Fibroblast of the conjunctiva (primary cell): ENCODE measurements at regions not wholly inside any gene's neighbourhood (a gene's known extent, or its start where the extent isn't known, plus 50 kb on each side); places are given as distances from the start of the nearest gene placed in this dataset.

Experiments
- DNase-seq: peaks from one replicate; pipeline ENCODE4 v3.0.0-alpha.2; 2010; ENCODE audit warnings: low read depth

DNA sequence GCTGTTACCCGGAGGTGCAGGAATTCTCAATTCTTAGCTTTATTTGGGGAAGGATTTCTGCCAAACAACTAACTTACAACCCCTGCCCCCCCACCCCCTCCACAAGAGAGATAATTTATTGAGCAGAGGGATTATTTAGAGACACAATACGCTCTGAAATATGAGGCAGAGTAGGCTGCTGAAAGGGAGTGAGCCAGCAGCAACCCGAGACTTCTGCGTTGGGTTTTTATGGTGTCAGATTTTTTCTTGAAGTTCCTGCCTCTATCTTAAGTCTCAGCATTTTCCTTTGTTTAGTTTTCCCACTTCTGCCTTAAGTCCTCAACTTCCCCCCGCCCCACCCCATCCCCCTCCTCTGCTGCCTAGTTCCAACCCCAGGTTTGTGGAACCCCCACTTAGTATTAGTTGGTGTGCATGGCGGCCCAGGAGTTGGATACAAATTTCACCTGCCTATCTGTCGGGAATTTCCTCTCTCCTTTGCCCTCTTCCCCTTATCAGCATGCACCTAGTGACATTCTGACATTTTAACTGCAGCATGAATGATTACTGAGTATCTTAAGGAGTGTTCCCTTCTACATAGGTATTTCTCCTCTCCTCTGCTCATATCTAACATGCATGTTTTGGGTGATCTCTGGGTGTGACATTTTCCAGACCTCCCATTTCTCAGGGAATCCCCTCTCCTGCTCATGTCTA lies 1635.9 kb upstream of the LRRTM1 start:
- DNase-seq = no peak

DNA sequence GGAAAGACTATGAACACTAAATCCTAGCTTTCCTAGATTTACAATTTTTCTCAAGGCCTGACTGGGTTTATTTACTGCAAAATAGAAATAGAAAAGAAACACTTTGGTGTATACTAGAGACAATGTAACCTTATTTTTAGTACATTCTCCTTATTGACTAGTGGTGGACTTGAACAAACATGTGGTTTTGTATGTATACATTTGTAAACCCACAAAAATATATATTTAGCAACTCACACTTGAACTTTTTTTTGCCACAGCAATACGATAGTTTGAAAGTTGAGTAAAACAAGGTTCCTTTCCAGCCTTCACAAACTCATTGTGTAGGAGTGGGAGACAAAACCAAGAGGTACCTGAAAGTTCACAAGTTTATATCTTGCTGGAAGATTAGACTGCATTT lies 1633.4 kb upstream of the LRRTM1 start:
- no peak for DNase-seq

DNA sequence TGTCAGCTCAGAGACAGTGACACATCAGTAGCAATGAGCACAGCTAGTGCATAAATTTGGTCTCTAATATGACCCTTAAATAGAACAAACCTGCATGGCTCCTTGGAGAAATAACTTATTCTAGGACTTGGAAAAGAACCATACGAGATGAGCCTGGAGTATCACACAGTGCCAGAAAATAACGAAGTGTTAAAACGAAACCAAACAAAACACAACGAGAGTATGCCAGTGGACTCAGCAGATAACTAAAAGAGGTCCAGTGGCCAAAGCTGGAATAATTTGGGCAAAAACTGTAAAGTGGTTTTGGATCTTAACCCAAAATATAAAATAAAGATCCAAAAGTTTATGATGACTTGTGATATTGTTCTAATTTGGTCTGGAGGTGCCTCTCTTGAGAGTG lies 1599.0 kb upstream of the LRRTM1 start:
- no peak for DNase-seq

DNA sequence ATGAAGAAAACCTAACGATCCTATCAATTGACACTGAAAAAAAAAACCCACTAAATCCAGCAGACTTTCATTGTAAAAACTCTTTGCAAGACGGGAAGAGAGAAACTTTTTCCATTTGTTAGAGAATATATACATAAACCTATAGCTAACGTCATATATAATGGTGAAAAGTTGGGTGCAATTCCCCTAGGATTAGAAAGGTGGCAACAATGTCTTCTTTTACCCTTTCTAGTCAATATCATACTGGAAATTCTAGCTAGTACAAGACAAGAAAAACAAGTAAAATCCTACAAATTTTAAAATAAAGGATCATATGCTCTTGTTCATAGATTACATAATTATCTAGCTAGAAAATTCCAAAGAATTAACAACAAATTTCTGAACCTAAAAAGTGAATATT lies 1596.5 kb upstream of the LRRTM1 start:
- DNase-seq = no peak

DNA sequence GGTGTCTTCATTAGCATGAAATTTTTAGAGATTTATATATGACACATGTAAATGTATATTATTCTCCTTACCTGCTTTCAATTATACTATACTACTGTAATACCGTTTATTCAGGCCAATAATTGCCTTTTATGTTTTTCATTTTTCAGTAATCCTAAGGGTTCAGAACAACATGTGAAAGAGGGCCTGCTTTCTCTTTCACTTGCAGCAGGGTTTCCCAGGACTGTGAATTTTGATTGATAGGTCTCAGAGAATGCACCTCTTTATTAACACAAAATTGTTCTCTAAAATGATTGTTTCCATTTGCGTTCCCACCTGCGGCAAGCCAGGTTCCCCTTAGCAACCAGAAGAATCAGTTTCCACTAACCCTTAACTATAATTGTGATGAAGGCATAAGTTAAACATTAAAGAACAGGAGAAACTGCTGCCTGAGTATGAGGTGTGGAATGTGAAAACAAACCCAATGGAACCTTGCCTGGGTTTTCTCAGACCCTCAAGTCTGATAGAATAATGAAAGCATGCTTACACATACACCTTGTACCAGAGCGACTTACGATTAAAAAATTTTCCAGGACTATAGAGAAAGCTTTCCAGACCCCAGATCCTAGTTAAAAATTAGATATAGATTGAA lies 1591.2 kb upstream of the LRRTM1 start:
- no peak for DNase-seq

DNA sequence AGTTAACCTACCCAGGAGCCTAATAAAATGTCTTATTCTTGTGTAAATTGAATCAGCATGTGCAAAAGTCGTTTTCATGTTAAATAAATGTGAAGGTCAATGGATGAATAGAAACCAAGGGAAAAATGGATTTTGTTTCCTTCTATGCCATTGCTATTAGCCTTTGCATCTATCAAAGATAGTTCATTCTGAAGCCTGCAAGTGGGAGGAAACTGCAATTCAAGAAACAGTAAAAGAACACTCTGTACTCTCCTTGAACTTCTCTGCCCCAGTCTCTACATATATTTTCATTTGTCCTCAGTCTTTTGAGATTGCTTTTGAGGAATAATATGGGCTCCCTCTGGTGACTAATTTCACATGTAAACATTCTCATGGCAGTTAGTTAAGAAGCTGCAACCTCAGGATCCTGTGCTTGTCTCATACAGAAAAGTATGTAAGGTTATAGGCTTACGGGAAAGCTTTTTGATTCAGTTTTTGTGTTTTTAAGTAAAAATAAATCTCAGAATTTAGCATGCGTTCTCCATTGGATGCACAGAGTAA lies 1590.0 kb upstream of the LRRTM1 start:
- no peak for DNase-seq

DNA sequence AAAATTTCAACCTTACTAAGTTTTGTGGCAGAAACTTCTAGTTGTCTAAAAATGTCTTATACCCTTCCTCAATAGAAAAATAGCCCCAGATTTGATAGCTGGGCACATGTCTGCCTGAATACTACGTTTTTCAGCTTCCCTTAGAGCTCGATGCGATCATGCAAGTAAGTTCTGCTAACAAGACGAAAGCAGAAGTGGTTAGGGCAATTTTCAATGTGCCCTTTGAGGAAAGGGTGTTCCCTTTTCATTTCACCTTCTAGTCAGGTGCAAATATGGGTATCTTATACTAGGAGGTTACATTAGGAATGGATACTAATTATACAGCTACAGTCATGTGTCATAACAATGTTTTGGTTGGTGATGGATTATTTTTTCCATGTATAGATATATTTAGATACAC lies 1572.1 kb upstream of the LRRTM1 start:
- DNase-seq = no peak

DNA sequence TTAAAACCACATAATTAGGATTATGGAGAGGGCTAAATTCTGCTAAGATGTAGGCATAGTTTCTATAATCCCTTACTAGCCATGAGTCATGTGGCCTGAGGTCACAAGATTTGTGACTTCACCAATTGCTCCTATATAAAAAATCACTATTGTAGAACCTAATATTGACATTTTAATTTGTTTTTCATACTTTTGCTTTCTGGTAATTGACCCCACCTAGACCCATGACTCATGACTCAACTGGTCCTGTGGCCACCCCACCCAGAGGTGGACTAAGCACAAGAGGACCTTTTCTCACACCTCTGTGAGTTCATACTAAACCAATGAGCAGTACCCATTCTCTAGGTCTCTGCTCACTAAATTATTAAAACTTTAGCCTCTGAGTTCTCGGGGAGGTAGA lies 1567.5 kb upstream of the LRRTM1 start:
- DNase-seq = no peak

DNA sequence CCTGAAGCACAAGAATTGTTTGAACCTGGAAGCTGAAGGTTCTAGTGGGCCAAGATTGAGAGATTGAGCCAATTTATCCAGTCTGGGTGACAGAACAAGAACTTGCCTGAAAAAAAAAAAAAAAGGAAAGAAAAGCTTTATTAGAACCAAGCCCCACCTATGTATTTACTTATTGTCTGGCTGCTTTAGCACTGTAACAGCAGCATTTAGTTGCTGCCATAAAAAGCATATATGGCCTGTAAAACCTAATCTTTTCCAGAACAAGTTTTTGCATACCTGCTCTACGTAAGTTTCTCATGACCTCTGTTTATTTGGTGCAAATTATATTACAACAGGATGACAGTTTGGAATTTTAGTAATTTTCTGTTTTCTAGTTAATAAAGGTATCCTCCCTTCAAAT lies 1565.6 kb upstream of the LRRTM1 start:
- DNase-seq = no peak

DNA sequence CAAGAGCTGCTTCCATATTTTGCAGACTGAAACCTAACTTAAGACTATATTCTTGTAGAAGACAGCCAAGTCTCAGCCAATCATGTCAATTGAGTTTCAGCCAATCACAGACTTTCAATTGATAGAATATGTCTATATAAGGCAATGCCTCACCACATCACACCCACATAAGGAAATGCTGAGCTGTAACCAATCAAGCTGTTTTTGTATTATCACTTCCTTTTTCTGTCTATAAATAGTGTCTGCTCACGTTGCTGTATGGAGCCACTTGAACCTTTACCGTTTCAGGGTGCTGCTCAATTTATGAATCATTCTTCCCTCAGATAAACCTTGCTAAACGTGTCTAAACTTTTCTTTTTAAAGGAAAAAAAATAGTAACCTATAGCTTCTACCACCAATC lies 1554.4 kb upstream of the LRRTM1 start:
- DNase-seq = no peak

DNA sequence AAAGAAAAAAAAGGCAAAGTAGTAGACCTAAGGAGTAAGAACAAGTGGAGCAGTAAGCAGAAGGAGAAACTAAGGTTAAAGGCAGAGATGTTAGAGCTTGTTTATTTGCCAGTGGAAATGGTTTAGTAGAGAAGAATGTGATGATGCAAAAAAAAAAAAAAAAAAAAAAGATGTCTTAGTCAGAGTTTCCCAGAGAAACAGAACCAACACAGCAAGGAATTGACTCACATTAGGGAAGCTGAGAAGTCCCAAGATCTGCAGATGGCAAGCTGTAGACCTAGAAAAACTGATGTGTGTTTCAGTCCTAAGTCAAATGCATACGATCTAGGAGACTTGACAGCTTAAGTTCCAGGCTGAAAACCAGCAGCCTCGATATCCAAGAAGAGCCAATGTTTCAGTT lies 1548.8 kb upstream of the LRRTM1 start:
- DNase-seq = no peak

DNA sequence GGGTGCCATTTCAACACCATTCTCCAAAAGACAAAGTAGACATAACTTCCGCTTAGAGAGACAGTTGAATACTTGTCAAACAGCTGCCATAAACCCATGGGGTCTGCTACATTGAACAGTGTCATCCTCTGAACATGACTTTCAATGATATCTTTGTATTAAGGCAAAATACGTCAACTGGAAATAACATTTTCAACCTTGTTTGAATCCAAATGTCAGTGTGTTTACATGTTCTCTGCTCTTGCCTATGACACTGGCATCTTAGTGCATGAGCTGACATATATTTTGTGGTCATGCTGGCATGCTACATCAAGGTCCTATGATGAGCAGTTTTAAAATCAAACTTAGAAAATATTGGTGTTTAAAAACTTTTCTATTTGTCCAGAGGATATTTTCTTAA lies 1548.1 kb upstream of the LRRTM1 start:
- DNase-seq = no peak

DNA sequence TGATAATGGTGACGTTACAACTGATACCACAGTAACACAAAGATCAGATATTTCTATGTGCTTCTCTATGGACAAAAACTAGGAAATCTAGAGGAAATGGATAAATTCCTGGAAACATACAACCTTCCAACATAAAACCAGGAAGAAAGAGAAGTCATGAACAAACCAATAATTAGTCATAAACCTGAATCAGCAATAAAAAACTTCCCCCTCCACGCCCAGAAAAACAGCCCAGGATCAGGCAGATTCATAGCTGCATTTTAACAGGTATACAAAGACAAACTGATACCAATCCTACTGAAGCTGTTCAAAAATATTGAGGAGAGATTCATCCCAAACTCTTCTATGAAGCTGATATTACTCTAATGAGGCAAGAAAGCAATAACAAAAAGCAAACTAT lies 1535.2 kb upstream of the LRRTM1 start:
- no peak for DNase-seq

DNA sequence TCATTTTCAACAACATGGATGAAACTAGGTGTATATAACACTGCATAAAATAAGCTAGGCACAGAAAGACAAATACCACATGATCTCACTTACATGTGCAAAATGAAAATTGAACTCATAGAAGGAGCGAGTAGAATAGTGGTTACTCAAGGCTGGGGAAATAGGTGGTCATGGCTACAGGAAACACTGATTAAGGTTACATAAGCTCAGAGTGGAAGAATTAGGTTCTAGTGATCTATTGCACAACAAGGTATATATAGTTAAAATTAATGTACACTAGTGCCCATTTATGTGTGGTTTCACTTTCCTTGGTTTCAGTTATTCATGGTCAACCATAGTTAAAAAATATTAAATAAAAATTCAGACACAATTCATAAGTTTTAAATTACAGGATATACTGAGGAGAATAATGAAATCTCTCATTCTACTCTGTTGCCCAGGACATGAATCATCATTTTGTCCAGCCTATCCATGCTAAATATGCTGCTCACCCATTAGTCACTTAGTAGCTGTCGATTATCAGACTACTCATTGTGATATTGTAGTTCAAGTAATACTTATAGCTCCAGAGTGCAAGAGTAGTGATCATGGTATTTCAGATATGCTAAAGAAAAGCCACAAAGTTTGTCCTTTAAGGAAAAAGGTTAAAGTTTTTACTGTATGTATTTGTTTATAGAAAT lies 1530.9 kb upstream of the LRRTM1 start:
- DNase-seq = no peak

DNA sequence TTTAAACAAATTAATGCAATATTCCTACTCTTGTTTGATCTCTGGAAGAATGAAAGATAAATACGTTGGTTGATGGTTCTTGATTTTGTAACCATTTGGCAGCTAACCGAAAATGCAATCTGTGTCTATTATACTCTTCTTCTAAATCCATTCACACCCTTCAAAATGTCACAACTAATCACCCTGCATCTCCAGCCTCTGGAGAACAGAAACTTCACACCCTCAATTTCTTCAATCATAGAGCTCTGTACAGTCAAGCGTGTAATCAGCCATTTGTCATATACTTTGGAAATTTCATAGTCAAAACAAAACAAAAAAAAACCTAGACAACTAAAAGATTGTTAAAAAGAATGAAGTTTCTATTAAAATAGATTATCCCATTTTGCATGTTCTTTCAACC lies 1482.3 kb upstream of the LRRTM1 start:
- DNase-seq = no peak

DNA sequence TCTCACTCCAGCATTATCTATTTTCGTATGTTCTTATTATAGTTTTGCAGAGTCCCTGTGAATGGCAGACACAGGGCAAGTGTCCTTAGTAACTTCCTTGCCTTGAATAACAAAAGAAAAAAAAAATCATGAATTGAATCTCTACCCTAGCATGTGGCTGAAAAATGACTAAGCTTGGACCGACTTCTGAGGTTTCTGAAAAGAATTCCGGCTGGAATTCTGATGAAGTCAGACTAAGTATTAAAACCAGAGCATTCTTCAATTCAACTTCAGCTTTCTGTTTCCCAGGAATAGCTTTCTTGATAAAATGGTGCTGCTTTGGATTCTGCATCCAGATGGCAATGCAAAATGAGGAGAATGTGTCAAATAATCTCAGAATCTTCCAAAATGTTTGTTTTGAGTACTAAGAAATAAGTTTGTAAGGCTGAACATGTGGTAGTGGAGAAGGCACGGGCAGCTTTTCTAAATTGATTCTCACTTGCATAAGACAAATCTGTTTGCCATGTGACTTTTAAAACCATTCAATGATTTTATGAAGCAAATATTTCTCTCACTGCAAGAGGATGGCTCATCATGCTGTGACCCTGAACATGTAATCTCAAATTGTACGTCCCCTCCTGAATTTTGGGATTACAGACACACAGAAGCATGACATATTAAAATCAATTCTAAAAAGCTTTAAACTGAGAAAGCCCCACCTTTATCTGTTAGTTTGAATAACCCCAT lies 1462.8 kb upstream of the LRRTM1 start:
- no peak for DNase-seq

DNA sequence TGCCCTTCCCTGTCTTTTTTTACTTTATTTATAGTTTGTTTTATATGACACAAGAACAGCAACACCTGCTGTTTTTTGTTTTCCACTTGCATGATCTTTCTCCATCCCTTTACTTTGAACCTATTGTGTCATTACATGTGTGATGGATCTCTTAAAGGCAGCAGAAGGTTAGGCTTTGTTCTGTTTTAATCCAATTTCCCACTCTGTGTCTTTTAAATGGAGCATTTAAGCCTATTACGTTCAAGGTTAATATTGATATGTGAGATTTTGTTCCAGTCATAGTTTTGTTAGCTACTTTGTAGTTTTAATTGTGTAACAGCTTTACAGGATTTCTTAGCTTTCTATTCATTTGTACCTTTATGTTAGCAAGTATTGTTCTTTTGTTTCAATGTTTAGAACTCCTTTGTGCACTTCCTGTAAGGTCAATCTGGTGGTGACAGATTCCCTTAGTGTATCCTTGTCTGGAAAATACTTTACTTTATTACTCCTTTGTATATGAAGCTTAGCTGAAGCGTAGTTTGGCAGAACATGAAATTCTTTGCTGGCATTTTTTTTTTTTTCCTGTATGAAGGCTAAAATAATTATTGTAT lies 1443.0 kb upstream of the LRRTM1 start:
- DNase-seq = no peak

DNA sequence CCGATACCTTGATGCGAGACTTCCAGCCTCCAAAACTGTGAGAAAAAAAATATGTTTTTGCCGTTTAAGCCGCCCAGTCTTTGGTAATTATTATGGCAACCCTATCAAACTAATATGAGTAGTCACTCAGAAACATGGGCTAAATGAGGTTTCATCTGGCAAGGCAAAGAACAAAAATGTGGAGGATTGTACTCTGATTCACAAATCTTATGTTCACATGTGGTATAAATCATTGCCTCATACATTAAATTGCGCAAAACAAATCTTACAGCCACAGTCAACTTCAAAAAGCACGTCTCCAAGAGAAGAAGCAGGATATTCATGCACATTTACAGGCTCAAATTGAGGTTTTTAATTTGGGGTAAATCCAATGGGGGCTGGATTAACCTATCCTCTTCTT lies 1435.4 kb upstream of the LRRTM1 start:
- DNase-seq = no peak

DNA sequence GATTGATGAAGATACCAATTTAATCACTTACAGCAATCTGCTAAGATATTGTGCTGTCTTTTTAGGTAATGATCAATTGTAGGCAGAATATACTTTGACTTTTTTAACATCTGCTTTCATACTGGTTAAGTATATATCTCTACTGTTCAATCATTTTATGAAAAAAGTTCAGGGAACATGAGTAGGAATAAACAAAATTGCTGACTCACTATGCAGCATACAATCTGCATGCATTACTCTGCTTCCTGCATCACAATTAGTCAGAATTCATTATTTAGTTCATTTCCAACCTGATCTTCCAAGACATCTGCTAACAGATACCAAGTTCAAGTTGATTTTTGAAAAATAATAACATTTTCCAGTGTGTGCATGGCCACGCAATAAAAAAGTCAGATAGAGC lies 1430.4 kb upstream of the LRRTM1 start:
- no peak for DNase-seq

DNA sequence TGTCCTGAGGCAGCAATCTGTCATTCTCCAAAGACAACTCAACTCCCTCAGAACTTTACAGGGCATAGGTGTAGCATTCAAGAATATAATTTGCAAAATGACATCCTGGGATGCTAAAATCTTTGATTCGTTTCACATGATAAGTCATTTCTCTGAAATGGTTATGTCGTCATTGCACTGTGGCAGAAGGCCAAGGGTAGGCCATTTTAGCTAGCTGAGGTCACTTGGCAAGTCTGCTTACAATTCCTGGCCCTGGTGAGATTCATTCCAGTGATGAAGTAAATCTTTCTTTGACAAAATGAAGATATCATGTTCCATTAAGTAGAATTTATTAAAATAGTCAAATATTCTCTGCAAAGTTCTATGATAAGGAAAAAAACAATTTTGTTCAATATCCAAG lies 1410.3 kb upstream of the LRRTM1 start:
- no peak for DNase-seq

DNA sequence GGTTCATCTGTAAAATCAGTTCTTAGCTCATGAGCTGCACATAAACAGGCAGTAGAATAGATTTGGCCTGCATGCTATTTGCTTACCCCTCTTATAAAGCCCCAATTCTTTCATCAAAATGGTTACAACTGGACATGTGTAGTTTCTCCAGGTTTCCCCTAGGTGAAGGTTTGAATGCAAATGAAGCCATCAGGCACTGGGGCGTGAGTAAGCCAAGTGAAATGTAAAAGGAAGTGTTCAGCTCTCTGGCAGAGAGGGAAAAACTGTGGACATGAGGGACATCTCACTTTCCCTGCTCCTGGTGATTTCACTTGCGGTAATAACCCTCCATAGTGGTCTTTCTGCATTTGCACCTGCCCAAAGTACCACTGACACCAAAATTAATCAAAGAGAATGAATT lies 1402.3 kb upstream of the LRRTM1 start:
- DNase-seq = no peak

DNA sequence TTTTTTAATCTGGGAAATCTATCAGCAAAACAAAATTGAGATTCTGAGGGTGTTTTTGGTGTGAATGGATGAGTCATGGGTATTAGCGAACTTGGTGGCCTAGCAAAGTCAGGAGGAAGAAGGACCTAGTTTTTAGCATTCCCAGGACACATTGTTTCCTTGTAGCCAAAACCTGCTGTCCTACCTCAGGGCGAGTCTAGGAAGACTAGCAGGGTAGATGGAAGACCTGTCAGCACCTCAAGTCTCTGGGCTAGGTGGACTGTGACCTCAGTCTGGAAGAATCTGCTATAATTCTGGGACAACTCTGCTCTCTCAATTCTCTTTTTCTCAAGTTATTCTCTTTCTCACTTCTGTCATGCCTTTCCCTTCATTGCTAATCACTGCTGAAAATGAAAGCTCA lies 1399.3 kb upstream of the LRRTM1 start:
- no peak for DNase-seq
